Parathyroid adenoma (tissue), 2 donors: ENCODE measurements at regions not wholly inside any gene's neighbourhood (a gene's known extent, or its start where the extent isn't known, plus 50 kb on each side); places are given as distances from the start of the nearest gene placed in this dataset.

ENCODE experiments used
- H2AFZ ChIP-seq: fragments of 300-600 bp; sonication (generic); one replicate; pipeline ENCODE4 v1.7.0; 2017; ENCODE audit warnings: antibody characterized with exemption, mild to moderate bottlenecking
- H3K27ac ChIP-seq: fragments of 300-600 bp; sonication (generic); one replicate; pipeline ENCODE4 v1.7.0; 2017
- H3K27me3 ChIP-seq: fragments of 300-600 bp; sonication (generic); one replicate; pipeline ENCODE4 v1.7.0; 2017; ENCODE audit warnings: low read length; ENCODE audit not compliant: control insufficient read depth, insufficient read depth
- H3K36me3 ChIP-seq: fragments of 300-600 bp; sonication (generic); one replicate; pipeline ENCODE4 v1.7.0; 2017; ENCODE audit warnings: low read length; ENCODE audit not compliant: control insufficient read depth, insufficient read depth
- H3K4me1 ChIP-seq: fragments of 300-600 bp; sonication (generic); one replicate; pipeline ENCODE4 v1.7.0; 2017; ENCODE audit warnings: control low read depth
- H3K4me2 ChIP-seq: fragments of 300-600 bp; sonication (generic); one replicate; pipeline ENCODE4 v1.7.0; 2017; ENCODE audit warnings: low read length
- H3K4me3 ChIP-seq: fragments of 300-600 bp; sonication (generic); one replicate; pipeline ENCODE4 v1.7.0; 2017; ENCODE audit warnings: low read depth, low read length
- H3K79me2 ChIP-seq: fragments of 300-600 bp; sonication (generic); one replicate; pipeline ENCODE4 v1.7.0; 2017; ENCODE audit warnings: control low read depth
- H3K9ac ChIP-seq: fragments of 300-600 bp; sonication (generic); one replicate; pipeline ENCODE4 v1.7.0; 2017; ENCODE audit warnings: mild to moderate bottlenecking
- H3K9me3 ChIP-seq: fragments of 300-600 bp; sonication (generic); one replicate; pipeline ENCODE4 v1.7.0; 2017; ENCODE audit warnings: low read length; ENCODE audit not compliant: control insufficient read depth
- CTCF ChIP-seq: fragments of 300-600 bp; sonication (generic); IDR thresholded peaks from one replicate; pipeline ENCODE4 v1.7.0; 2017; ENCODE audit warnings: antibody characterized with exemption, mild to moderate bottlenecking
- donor health status: primary hyperparathyroidism.

GRCh38 chr10:130721971-130722370 is 585.8 kb downstream of the GLRX3 start:
- H3K4me1 ChIP-seq, result no peaks in the 10 kb centered on the region

GRCh38 chr10:130723704-130724103 is 587.5 kb downstream of the GLRX3 start:
- Histone ChIP-seq H3K9ac (no peak overlapping the region), H3K27ac (no peak overlapping the region), H3K4me3 (no peak overlapping the region), H3K79me2 (no peaks in the 10 kb centered on the region), H2AFZ (no peak overlapping the region), H3K27me3 (no peaks in the 10 kb centered on the region), H3K9me3 (no peaks in the 10 kb centered on the region), H3K4me1 (no peaks in the 10 kb centered on the region), H3K4me2 (no peak overlapping the region), H3K36me3 (no peaks in the 10 kb centered on the region)
- no peak for TF ChIP-seq CTCF

More at GRCh38 chr10:130721971-130722370, 585.8 kb downstream of the GLRX3 start:
- Histone ChIP-seq H3K27ac (no peak overlapping the region), H3K9ac (no peak overlapping the region), H3K27me3 (no peaks in the 10 kb centered on the region), H3K9me3 (no peaks in the 10 kb centered on the region), H3K36me3 (no peaks in the 10 kb centered on the region), H3K4me2 (no peak overlapping the region), H3K4me3 (no peak overlapping the region), H3K79me2 (no peaks in the 10 kb centered on the region), H2AFZ (no peak overlapping the region)
- no peak for TF ChIP-seq CTCF

- no peak for TF ChIP-seq CTCF
- no peak overlapping the region for H3K27ac ChIP-seq
- H2AFZ ChIP-seq, result no peak overlapping the region
- H3K4me3 ChIP-seq, result no peak overlapping the region
- H3K4me2 ChIP-seq, result no peak overlapping the region
- H3K9me3 ChIP-seq, result no peaks in the 10 kb centered on the region
- H3K36me3 ChIP-seq, result no peaks in the 10 kb centered on the region
- no peaks in the 10 kb centered on the region for H3K4me1 ChIP-seq
- H3K79me2 ChIP-seq, result no peaks in the 10 kb centered on the region
- H3K9ac ChIP-seq, result no peak overlapping the region
- H3K27me3 ChIP-seq, result no peaks in the 10 kb centered on the region
Observed at GRCh38 chr10:130725474-130725970, 586.0 kb downstream of the TCERG1L start.

- Histone ChIP-seq H3K4me2 (no peak overlapping the region), H3K4me3 (no peak overlapping the region)
Observed at GRCh38 chr10:130726996-130727725, 584.4 kb downstream of the TCERG1L start.

More at GRCh38 chr10:130726996-130727725, 584.4 kb downstream of the TCERG1L start:
- no peak overlapping the region for H3K9ac ChIP-seq
- no peaks in the 10 kb centered on the region for H3K36me3 ChIP-seq
- H3K27ac ChIP-seq, result no peak overlapping the region
- no peaks in the 10 kb centered on the region for H3K79me2 ChIP-seq
- no peaks in the 10 kb centered on the region for H3K27me3 ChIP-seq
- TF ChIP-seq CTCF, result no peak
- H3K4me1 ChIP-seq, result no peaks in the 10 kb centered on the region
- no peaks in the 10 kb centered on the region for H3K9me3 ChIP-seq
- no peak overlapping the region for H2AFZ ChIP-seq
